HG03095 (cell line): ENCODE measurements at regions not wholly inside any gene's neighbourhood (a gene's known extent, or its start where the extent isn't known, plus 50 kb on each side); places are given as distances from the start of the nearest gene placed in this dataset.

ENCODE experiments used
- ATAC-seq: cut with Tn5 transposase; IDR thresholded peaks from one replicate; pipeline ENCODE4 v1.9.1; 2021; ENCODE audit warnings: moderate library complexity; ENCODE audit not compliant: unreplicated experiment

- ATAC-seq: no peak
Measured at GRCh38 chr11:15378941-15379340, 264.2 kb downstream of the INSC start.

- no peak for ATAC-seq
Measured at GRCh38 chr11:15379483-15379882, 264.8 kb downstream of the INSC start.

- ATAC-seq: no peak
Measured at GRCh38 chr11:15390857-15391256, 276.1 kb downstream of the INSC start.

- ATAC-seq: no peak
Measured at GRCh38 chr11:15396778-15397177, 282.1 kb downstream of the INSC start.

GRCh38 chr11:15406851-15407351, 292.2 kb downstream of the INSC start:
- no peak for ATAC-seq

- ATAC-seq: no peak
Measured at GRCh38 chr11:15412054-15412453, 297.3 kb downstream of the INSC start.

GRCh38 chr11:15418921-15419320, 304.2 kb downstream of the INSC start:
- no peak for ATAC-seq

- no peak for ATAC-seq
Measured at GRCh38 chr11:15419696-15420095, 305.0 kb downstream of the INSC start.

- ATAC-seq: no peak
Measured at GRCh38 chr11:15430381-15430780, 315.7 kb downstream of the INSC start.

GRCh38 chr11:15434529-15434928, 319.8 kb downstream of the INSC start:
- ATAC-seq: no peak

GRCh38 chr11:15446315-15446714, 331.6 kb downstream of the INSC start:
- no peak for ATAC-seq

- no peak for ATAC-seq
Measured at GRCh38 chr11:15446929-15447328, 332.2 kb downstream of the INSC start.

- no peak for ATAC-seq
Measured at GRCh38 chr11:15451713-15452112, 337.0 kb downstream of the INSC start.

- ATAC-seq: no peak
Measured at GRCh38 chr11:15453211-15453765, 338.6 kb downstream of the INSC start.

- ATAC-seq: no peak
Measured at GRCh38 chr11:15468466-15468865, 353.7 kb downstream of the INSC start.

GRCh38 chr11:15471048-15471894, 356.5 kb downstream of the INSC start:
- ATAC-seq: no peak

- no peak for ATAC-seq
Measured at GRCh38 chr11:15471895-15472799, 357.4 kb downstream of the INSC start.

GRCh38 chr11:15473954-15474837, 359.5 kb downstream of the INSC start:
- ATAC-seq: peak; percentile 71

GRCh38 chr11:15476371-15476917, 361.7 kb downstream of the INSC start:
- ATAC-seq: no peak

GRCh38 chr11:15481871-15482270, 367.1 kb downstream of the INSC start:
- ATAC-seq: no peak
